Right cardiac atrium (tissue), 5 donors: ENCODE measurements at regions not wholly inside any gene's neighbourhood (a gene's known extent, or its start where the extent isn't known, plus 50 kb on each side); places are given as distances from the start of the nearest gene placed in this dataset.

Experiments used
- ATAC-seq, 2 donors: fragments of 200-7000 bp; cut with Tn5 transposase; one replicate each; pipeline versions ENCODE4 v1.8.0 to v1.9.1; 2020; ENCODE audit warnings: moderate library complexity in 2 of 2, mild to moderate bottlenecking in 1 of 2
- DNase-seq, 3 donors: peaks; one replicate each; pipeline ENCODE4 v3.0.0-alpha.2; 2020
- H3K27ac ChIP-seq: one replicate; pipeline ENCODE4 v1.5.1; 2013; ENCODE audit warnings: mild to moderate bottlenecking, low read length, control low read depth, moderate library complexity
- H3K27me3 ChIP-seq: one replicate; pipeline ENCODE4 v1.6.1; 2013; ENCODE audit not compliant: control insufficient read depth, insufficient read depth
- H3K4me1 ChIP-seq: one replicate; pipeline ENCODE4 v1.6.1; 2013; ENCODE audit warnings: low read length; ENCODE audit not compliant: control insufficient read depth, insufficient read depth
- H3K4me3 ChIP-seq: one replicate; pipeline ENCODE4 v1.5.1; 2013; ENCODE audit warnings: low read length, control low read depth
- H3K9me3 ChIP-seq: one replicate; pipeline ENCODE4 v1.6.1; 2013; ENCODE audit warnings: low read length; ENCODE audit not compliant: control insufficient read depth
- WGBS: extraction: QIAGEN DNeasy Blood & Tissue Kit; methylation state at CpG from one replicate; pipeline ENCODE4 v1.1.7; 2013; 5-methylcytosine and 5-hydroxymethylcytosine counted together
- intact Hi-C, 4 donors: fragments of 100-400 bp; cut with DNase I; formaldehyde crosslinking; loops; one replicate each; pipeline versions ENCODE4 v1.11.0 to v1.14.0; 2022 to 2023
- donor health status: healthy with polysubstance abuse.
- donor health status: DM: no; HTN: yes; CAD: no.
- donor health status: DM: no; HTN: no; CAD: no.
- donor health status: DM: no; HTN: yes; CAD: no; lungs with severe emphysema.
- donor health status: DM: yes; HTN: yes; CAD: no.

GRCh38 chr7:23981314-23981713, 271.3 kb downstream of the STK31 start:
- WGBS: 16% methylated on average over 1 of the region's 1 CpG
- H3K9me3 ChIP-seq: no peaks in the 10 kb centered on the region
- no peaks in the 10 kb centered on the region for H3K4me1 ChIP-seq
- no peak for DNase-seq
- no peaks in the 10 kb centered on the region for H3K27me3 ChIP-seq
- no peak overlapping the region for H3K4me3 ChIP-seq
- no peak for ATAC-seq
- H3K27ac ChIP-seq: no peak overlapping the region
- intact Hi-C loops: no loop called here

GRCh38 chr7:23981758-23982157, 271.7 kb downstream of the STK31 start:
- Histone ChIP-seq H3K9me3 (no peaks in the 10 kb centered on the region), H3K4me3 (no peak overlapping the region), H3K27me3 (no peaks in the 10 kb centered on the region), H3K27ac (no peak overlapping the region), H3K4me1 (no peaks in the 10 kb centered on the region)
- WGBS: 70% methylated on average over 3 of the region's 3 CpGs
- no peak for DNase-seq
- no peak for ATAC-seq
- intact Hi-C loops: no loop called here

GRCh38 chr7:24005517-24005916, 278.5 kb upstream of the NPY start:
- ATAC-seq (no peak), DNase-seq (no peak)
- H3K27ac ChIP-seq: no peak overlapping the region
- WGBS: 42% methylated on average over 1 of the region's 1 CpG
- intact Hi-C loops: no loop called here
- H3K9me3 ChIP-seq: no peaks in the 10 kb centered on the region
- H3K4me1 ChIP-seq: no peaks in the 10 kb centered on the region
- H3K27me3 ChIP-seq: no peaks in the 10 kb centered on the region
- no peak overlapping the region for H3K4me3 ChIP-seq

- ATAC-seq: no peak
- no peaks in the 10 kb centered on the region for H3K9me3 ChIP-seq
These were observed 273.5 kb upstream of the NPY start for GRCh38 chr7:24010495-24010894.

GRCh38 chr7:24017519-24017918, 266.5 kb upstream of the NPY start:
- H3K4me3 ChIP-seq: no peak overlapping the region
- intact Hi-C loops: no loop called here

More at GRCh38 chr7:24010495-24010894, 273.5 kb upstream of the NPY start:
- intact Hi-C loops: no loop called here
- Histone ChIP-seq H3K27ac (no peak overlapping the region), H3K4me3 (no peak overlapping the region), H3K27me3 (no peaks in the 10 kb centered on the region), H3K4me1 (no peaks in the 10 kb centered on the region)
- DNase-seq: no peak
- 52% methylated on average over 1 of the region's 1 CpG for WGBS

GRCh38 chr7:24018331-24018730, 265.7 kb upstream of the NPY start:
- no peak overlapping the region for H3K27ac ChIP-seq
- no peak overlapping the region for H3K4me3 ChIP-seq
- no peak for ATAC-seq
- no peaks in the 10 kb centered on the region for H3K9me3 ChIP-seq
- intact Hi-C loops: no loop called here
- H3K27me3 ChIP-seq: no peaks in the 10 kb centered on the region
- WGBS: 58% methylated on average over 2 of the region's 2 CpGs
- no peak for DNase-seq
- no peaks in the 10 kb centered on the region for H3K4me1 ChIP-seq

More at GRCh38 chr7:24017519-24017918, 266.5 kb upstream of the NPY start:
- ATAC-seq: no peak
- no peak for DNase-seq
- 96% methylated on average over 1 of the region's 1 CpG for WGBS
- Histone ChIP-seq H3K9me3 (no peaks in the 10 kb centered on the region), H3K27ac (no peak overlapping the region), H3K27me3 (no peaks in the 10 kb centered on the region), H3K4me1 (no peaks in the 10 kb centered on the region)

GRCh38 chr7:24019841-24020240, 264.1 kb upstream of the NPY start:
- intact Hi-C loops: no loop called here
- 61% methylated on average over 5 of the region's 5 CpGs for WGBS
- ATAC-seq (no peak), DNase-seq (no peak)
- Histone ChIP-seq H3K27me3 (no peaks in the 10 kb centered on the region), H3K4me3 (no peak overlapping the region), H3K9me3 (no peaks in the 10 kb centered on the region), H3K4me1 (no peaks in the 10 kb centered on the region), H3K27ac (no peak overlapping the region)

- H3K4me3 ChIP-seq: no peak overlapping the region
- no peaks in the 10 kb centered on the region for H3K27me3 ChIP-seq
- 55% methylated on average over 6 of the region's 6 CpGs for WGBS
These were observed 259.5 kb upstream of the NPY start for GRCh38 chr7:24024276-24025068.

GRCh38 chr7:24025094-24025493, 258.9 kb upstream of the NPY start:
- Histone ChIP-seq H3K4me3 (no peak overlapping the region), H3K27ac (no peak overlapping the region), H3K9me3 (no peaks in the 10 kb centered on the region), H3K4me1 (no peaks in the 10 kb centered on the region), H3K27me3 (no peaks in the 10 kb centered on the region)
- intact Hi-C loops: no loop called here
- DNase-seq (no peak), ATAC-seq (no peak)
- 30% methylated on average over 2 of the region's 2 CpGs for WGBS

More at GRCh38 chr7:24024276-24025068, 259.5 kb upstream of the NPY start:
- no peak overlapping the region for H3K27ac ChIP-seq
- no peaks in the 10 kb centered on the region for H3K9me3 ChIP-seq
- ATAC-seq: no peak
- DNase-seq: no peak
- intact Hi-C loops: no loop called here
- no peaks in the 10 kb centered on the region for H3K4me1 ChIP-seq

- ATAC-seq (no peak), DNase-seq (no peak)
- Histone ChIP-seq H3K4me3 (no peak overlapping the region), H3K27me3 (no peaks in the 10 kb centered on the region), H3K9me3 (no peaks in the 10 kb centered on the region), H3K4me1 (no peaks in the 10 kb centered on the region), H3K27ac (no peak overlapping the region)
- 76% methylated on average over 3 of the region's 3 CpGs for WGBS
- intact Hi-C loops: no loop called here
These were observed 258.2 kb upstream of the NPY start for GRCh38 chr7:24025765-24026164.

GRCh38 chr7:24026351-24026750, 257.6 kb upstream of the NPY start:
- ATAC-seq (no peak), DNase-seq (no peak)
- no peaks in the 10 kb centered on the region for H3K27me3 ChIP-seq
- H3K4me3 ChIP-seq: no peak overlapping the region
- intact Hi-C loops: no loop called here
- H3K9me3 ChIP-seq: no peaks in the 10 kb centered on the region
- no peaks in the 10 kb centered on the region for H3K4me1 ChIP-seq
- no peak overlapping the region for H3K27ac ChIP-seq

- Histone ChIP-seq H3K27me3 (no peaks in the 10 kb centered on the region), H3K4me3 (no peak overlapping the region), H3K27ac (no peak overlapping the region), H3K9me3 (no peaks in the 10 kb centered on the region), H3K4me1 (no peaks in the 10 kb centered on the region)
- ATAC-seq: no peak
- intact Hi-C loops: no loop called here
- no peak for DNase-seq
- 76% methylated on average over 1 of the region's 1 CpG for WGBS
These were observed 254.9 kb upstream of the NPY start for GRCh38 chr7:24029068-24029467.
